SK-N-SH (cell line): ENCODE measurements at regions not wholly inside any gene's neighbourhood (a gene's known extent, or its start where the extent isn't known, plus 50 kb on each side); places are given as distances from the start of the nearest gene placed in this dataset.

Experiments used
- CTCF ChIA-PET: fragments of 300-600, 350-600 bp; formaldehyde crosslinking; extraction: SDS; loops from one replicate; lab custom pipeline; 2021; lab: Yijun Ruan, JAX
- POLR2A ChIA-PET: fragments of 350-600 bp; sonication (Branson Sonifier 250); formaldehyde crosslinking; extraction: SDS; loops from one replicate; lab custom pipeline; 2020; ENCODE audit warnings: antibody characterized with exemption, inconsistent platforms; lab: Yijun Ruan, JAX
- DNase-seq: peaks from one replicate; pipeline ENCODE4 v3.0.0; 2012
- H2AFZ ChIP-seq: fragments of 200-600 bp; sonication (generic); 2 replicates; pipeline ENCODE4 v1.8.1; 2016; ENCODE audit warnings: antibody characterized with exemption, mild to moderate bottlenecking, low read depth
- H3F3A ChIP-seq: fragments of 200-600 bp; sonication (generic); replicated peaks from 2 replicates; pipeline ENCODE3; 2016; ENCODE audit warnings: antibody characterized with exemption, mild to moderate bottlenecking; ENCODE audit not compliant: insufficient read depth
- H3K27ac ChIP-seq, 2 experiments: fragments of 200-500 bp in 1 of 2; fragments of 200-600 bp in 1 of 2; sonication (Bioruptor generic) in 1 of 2; sonication (generic), shearing (Covaris generic) in 1 of 2; 2 replicates each; pipeline versions ENCODE4 v1.5.1 to v1.6.1; 2014 to 2016; ENCODE audit warnings: low read depth in 2 of 2, inconsistent platforms in 1 of 2, low read length in 1 of 2, mild to moderate bottlenecking in 1 of 2, mixed read lengths in 1 of 2
- H3K27me3 ChIP-seq: fragments of 200-600 bp; sonication (generic), shearing (Covaris generic); 2 replicates; pipeline ENCODE4 v1.6.1; 2016; ENCODE audit warnings: mixed run types; ENCODE audit not compliant: insufficient read depth
- H3K36me3 ChIP-seq, 2 experiments: fragments of 200-500 bp in 1 of 2; fragments of 200-600 bp in 1 of 2; sonication (Bioruptor generic) in 1 of 2; sonication (generic) in 1 of 2; replicated peaks in 1 of 2; 2 replicates each; pipeline versions ENCODE3 to v1.5.1; 2014 to 2016; ENCODE audit warnings: low read length in 1 of 2, mild to moderate bottlenecking in 1 of 2; ENCODE audit not compliant: insufficient read depth in 2 of 2, control insufficient read depth in 1 of 2
- H3K4me1 ChIP-seq, 2 experiments: fragments of 200-500 bp in 1 of 2; fragments of 200-600 bp in 1 of 2; sonication (Bioruptor generic) in 1 of 2; sonication (generic), shearing (Covaris generic) in 1 of 2; 2 replicates each; pipeline versions ENCODE4 v1.5.1 to v1.6.1; 2014 to 2016; ENCODE audit warnings: low read depth in 1 of 2, low read length in 1 of 2, mixed run types in 1 of 2; ENCODE audit not compliant: insufficient read depth in 2 of 2, control insufficient read depth in 1 of 2
- H3K4me2 ChIP-seq: fragments of 200-600 bp; sonication (generic), shearing (Covaris generic); 2 replicates; pipeline ENCODE4 v1.6.1; 2017; ENCODE audit warnings: mixed run types
- H3K4me3 ChIP-seq, 2 experiments: fragments of 200-500 bp in 1 of 2; fragments of 200-600 bp in 1 of 2; sonication (Bioruptor generic) in 1 of 2; sonication (generic), shearing (Covaris generic) in 1 of 2; 2 replicates each; pipeline versions ENCODE4 v1.5.1 to v1.8.1; 2014 to 2016; ENCODE audit warnings: low read depth in 2 of 2, inconsistent platforms in 1 of 2, low read length in 1 of 2, mild to moderate bottlenecking in 1 of 2, mixed read lengths in 1 of 2, moderate library complexity in 1 of 2
- H3K79me2 ChIP-seq: fragments of 200-600 bp; sonication (generic); 2 replicates; pipeline ENCODE4 v1.8.1; 2017; ENCODE audit warnings: mild to moderate bottlenecking; ENCODE audit not compliant: insufficient read depth
- H3K9ac ChIP-seq: fragments of 200-600 bp; sonication (generic); 2 replicates; pipeline ENCODE4 v1.6.1; 2017; ENCODE audit warnings: mixed run types
- H3K9me2 ChIP-seq: fragments of 200-600 bp; sonication (generic); 2 replicates; pipeline ENCODE4 v1.6.1; 2017; ENCODE audit warnings: mixed run types
- H3K9me3 ChIP-seq: fragments of 200-600 bp; sonication (generic); 2 replicates; pipeline ENCODE4 v1.6.1; 2017; ENCODE audit warnings: mixed run types, mild to moderate bottlenecking, moderate library complexity
- H4K20me1 ChIP-seq: fragments of 200-600 bp; sonication (generic); 2 replicates; pipeline ENCODE4 v1.6.1; 2017; ENCODE audit warnings: mild to moderate bottlenecking, mixed run types; ENCODE audit not compliant: insufficient read depth
- CHD2 ChIP-seq: fragments of 150-350 bp; IDR thresholded peaks from 2 replicates; pipeline ENCODE4 v1.6.1; 2018; ENCODE audit warnings: low read length; ENCODE audit not compliant: partially characterized antibody
- FOSL2 ChIP-seq: IDR thresholded peaks from 2 replicates; pipeline ENCODE4 v1.4.0; 2012; ENCODE audit warnings: low read depth, mild to moderate bottlenecking, moderate library complexity, borderline replicate concordance
- FOXM1 ChIP-seq: IDR thresholded peaks from 2 replicates; pipeline ENCODE4 v1.4.0; 2012; ENCODE audit warnings: low read depth, mild to moderate bottlenecking
- GABPA ChIP-seq: IDR thresholded peaks from 2 replicates; pipeline ENCODE4 v1.4.0; 2012; ENCODE audit warnings: low read depth, mild to moderate bottlenecking
- GATA2 ChIP-seq: sonication (generic); formaldehyde crosslinking; IDR thresholded peaks from 2 replicates; pipeline ENCODE4 v1.5.0; 2020; ENCODE audit warnings: mild to moderate bottlenecking, missing genetic modification reagents
- MEF2A ChIP-seq: IDR thresholded peaks from 2 replicates; pipeline ENCODE4 v1.4.0; 2012; ENCODE audit warnings: low read depth, borderline replicate concordance
- NFIC ChIP-seq: IDR thresholded peaks from 2 replicates; pipeline ENCODE4 v1.4.0; 2012; ENCODE audit warnings: borderline replicate concordance
- NRF1 ChIP-seq: IDR thresholded peaks from 2 replicates; pipeline ENCODE4 v1.6.1; 2012; ENCODE audit warnings: low read depth, mild to moderate bottlenecking, low read length
- RCOR1 ChIP-seq: fragments of 150-350 bp; IDR thresholded peaks from 2 replicates; pipeline ENCODE4 v1.6.1; 2017; ENCODE audit warnings: antibody characterized with exemption, low read length
- TAF1 ChIP-seq: IDR thresholded peaks from 2 replicates; pipeline ENCODE4 v1.6.1; 2012; ENCODE audit warnings: low read depth, mild to moderate bottlenecking, low read length, moderate library complexity, borderline replicate concordance
- YY1 ChIP-seq: IDR thresholded peaks from 2 replicates; pipeline ENCODE4 v1.4.0; 2012; ENCODE audit warnings: low read depth, mild to moderate bottlenecking
- WGBS: methylation state at CpG from one replicate; pipeline ENCODE4 v1.1.6; 2017; ENCODE audit warnings: low lambda C conversion rate; 5-methylcytosine and 5-hydroxymethylcytosine counted together
- TF ChIP-seq, protein P1 (sequence below): fragments of 150-350 bp; IDR thresholded peaks from 2 replicates; pipeline ENCODE4 v1.6.1; 2017; ENCODE audit warnings: antibody characterized with exemption, low read length, low read depth, borderline replicate concordance
- TF ChIP-seq, protein P2 (sequence below): IDR thresholded peaks from 2 replicates; pipeline ENCODE4 v1.4.0; 2012; ENCODE audit warnings: low read depth
- TF ChIP-seq, protein P3 (sequence below): IDR thresholded peaks from 2 replicates; pipeline ENCODE4 v1.4.0; 2012; ENCODE audit warnings: low read depth, borderline replicate concordance

DNA sequence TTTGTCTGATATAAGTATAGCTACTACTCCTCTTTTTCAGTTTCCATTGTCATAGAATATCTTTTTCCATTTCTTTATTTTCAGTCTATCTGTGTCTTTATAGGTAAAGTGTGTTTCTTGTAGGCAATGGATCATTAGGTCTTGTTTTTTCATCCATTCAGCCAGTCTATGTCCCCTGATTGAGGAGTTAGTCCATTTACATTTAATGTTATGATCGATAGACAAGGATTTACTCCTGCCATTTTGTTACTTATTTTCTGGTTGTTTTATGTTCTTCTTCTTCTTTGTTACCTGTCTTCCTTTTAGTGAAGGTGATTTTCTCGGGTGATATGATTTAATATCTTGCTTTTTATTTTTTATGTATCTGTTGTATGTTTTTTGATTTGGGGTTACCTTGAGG is 169.0 kb downstream of the BARX1 start:
- Histone ChIP-seq H3K9me3 (0 out of 2 replicates have a peak, but pooled peaks cover 3% of the 10 kb centered on the region), H3K9me2 (0 out of 2 replicates have a peak, but pooled peaks cover 2% of the 10 kb centered on the region), H3K36me3 (no peaks in the 10 kb centered on the region), H4K20me1 (no peaks in the 10 kb centered on the region), H3K27ac (no peak overlapping the region), H3K9ac (no peak overlapping the region), H3K4me3 (no peak overlapping the region), H3K4me2 (no peak overlapping the region), H3F3A (no peaks in the 10 kb centered on the region), H3K79me2 (no peaks in the 10 kb centered on the region), H3K4me1 (no peaks in the 10 kb centered on the region), H2AFZ (no peak overlapping the region), H3K27me3 (no peaks in the 10 kb centered on the region)
- TF ChIP-seq, protein P1, sequence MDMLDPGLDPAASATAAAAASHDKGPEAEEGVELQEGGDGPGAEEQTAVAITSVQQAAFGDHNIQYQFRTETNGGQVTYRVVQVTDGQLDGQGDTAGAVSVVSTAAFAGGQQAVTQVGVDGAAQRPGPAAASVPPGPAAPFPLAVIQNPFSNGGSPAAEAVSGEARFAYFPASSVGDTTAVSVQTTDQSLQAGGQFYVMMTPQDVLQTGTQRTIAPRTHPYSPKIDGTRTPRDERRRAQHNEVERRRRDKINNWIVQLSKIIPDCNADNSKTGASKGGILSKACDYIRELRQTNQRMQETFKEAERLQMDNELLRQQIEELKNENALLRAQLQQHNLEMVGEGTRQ, result no peak
- no peak for TF ChIP-seq CHD2
- TF ChIP-seq, protein P2, sequence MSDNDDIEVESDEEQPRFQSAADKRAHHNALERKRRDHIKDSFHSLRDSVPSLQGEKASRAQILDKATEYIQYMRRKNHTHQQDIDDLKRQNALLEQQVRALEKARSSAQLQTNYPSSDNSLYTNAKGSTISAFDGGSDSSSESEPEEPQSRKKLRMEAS, result no peak
- CTCF ChIA-PET, result no interaction called here
- DNase-seq, result no peak
- POLR2A ChIA-PET, result no interaction called here
- WGBS, result 13% methylated on average over 2 of the region's 2 CpGs

DNA sequence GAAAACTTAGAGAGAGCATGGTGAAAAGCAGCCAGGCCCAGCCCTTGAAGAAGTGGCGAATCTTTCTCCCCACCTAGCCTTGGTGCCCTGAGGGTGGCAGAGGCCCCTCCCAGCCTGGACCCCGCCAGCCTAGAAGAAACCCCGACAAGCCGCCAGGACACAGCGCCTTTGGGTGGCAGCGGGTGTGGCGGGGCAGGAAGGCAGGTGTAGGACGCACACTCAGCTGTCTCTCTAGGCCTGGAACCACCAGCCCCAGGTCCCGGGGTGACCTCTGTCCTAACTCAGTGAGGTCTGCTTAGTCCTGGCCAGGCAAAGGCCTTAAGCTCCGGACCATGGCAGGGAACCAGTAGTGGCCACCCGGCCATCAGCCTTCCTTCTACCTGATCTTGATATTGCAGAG is 178.3 kb downstream of the BARX1 start:
- H3K4me1 ChIP-seq, result no peaks in the 10 kb centered on the region
- no peak overlapping the region for H2AFZ ChIP-seq
- H3K27me3 ChIP-seq, result no peaks in the 10 kb centered on the region
- TF ChIP-seq GATA2 (CRISPR knock-in tag), result no peak
- TF ChIP-seq TAF1, result no peak
- TF ChIP-seq NFIC, result no peak
- TF ChIP-seq, protein P3, sequence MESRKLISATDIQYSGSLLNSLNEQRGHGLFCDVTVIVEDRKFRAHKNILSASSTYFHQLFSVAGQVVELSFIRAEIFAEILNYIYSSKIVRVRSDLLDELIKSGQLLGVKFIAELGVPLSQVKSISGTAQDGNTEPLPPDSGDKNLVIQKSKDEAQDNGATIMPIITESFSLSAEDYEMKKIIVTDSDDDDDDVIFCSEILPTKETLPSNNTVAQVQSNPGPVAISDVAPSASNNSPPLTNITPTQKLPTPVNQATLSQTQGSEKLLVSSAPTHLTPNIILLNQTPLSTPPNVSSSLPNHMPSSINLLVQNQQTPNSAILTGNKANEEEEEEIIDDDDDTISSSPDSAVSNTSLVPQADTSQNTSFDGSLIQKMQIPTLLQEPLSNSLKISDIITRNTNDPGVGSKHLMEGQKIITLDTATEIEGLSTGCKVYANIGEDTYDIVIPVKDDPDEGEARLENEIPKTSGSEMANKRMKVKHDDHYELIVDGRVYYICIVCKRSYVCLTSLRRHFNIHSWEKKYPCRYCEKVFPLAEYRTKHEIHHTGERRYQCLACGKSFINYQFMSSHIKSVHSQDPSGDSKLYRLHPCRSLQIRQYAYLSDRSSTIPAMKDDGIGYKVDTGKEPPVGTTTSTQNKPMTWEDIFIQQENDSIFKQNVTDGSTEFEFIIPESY, result no peak
- TF ChIP-seq MEF2A, result no peak
- TF ChIP-seq CHD2, result no peak
- TF ChIP-seq RCOR1, result no peak
- TF ChIP-seq NRF1, result no peak
- no peak for TF ChIP-seq FOSL2
- TF ChIP-seq FOXM1, result no peak
- no peak for TF ChIP-seq YY1
- no peak for TF ChIP-seq GABPA
- H3K27ac ChIP-seq, result no peak overlapping the region
- H3K9me3 ChIP-seq, result no peaks in the 10 kb centered on the region
- H3K4me2 ChIP-seq, result no peak overlapping the region
- H3F3A ChIP-seq, result no peaks in the 10 kb centered on the region
- ChIA-PET POLR2A (no interaction called here), CTCF (no interaction called here)
- H3K79me2 ChIP-seq, result no peaks in the 10 kb centered on the region
- no peak overlapping the region for H3K4me3 ChIP-seq
- no peak for DNase-seq
- no peaks in the 10 kb centered on the region for H3K9me2 ChIP-seq
- no peaks in the 10 kb centered on the region for H4K20me1 ChIP-seq
- WGBS, result 45% methylated on average over 10 of the region's 11 CpGs
- no peaks in the 10 kb centered on the region for H3K36me3 ChIP-seq
- no peak overlapping the region for H3K9ac ChIP-seq
